Liver (tissue), 8 donors: ENCODE measurements at regions not wholly inside any gene's neighbourhood (a gene's known extent, or its start where the extent isn't known, plus 50 kb on each side); places are given as distances from the start of the nearest gene placed in this dataset.

ENCODE experiments used
- DNase-seq: peaks from one replicate; pipeline ENCODE4 v3.0.0-alpha.2; 2017; ENCODE audit warnings: low spot score
- H3K27ac ChIP-seq, 2 donors: one replicate each; pipeline ENCODE4 v1.7.0; 2013; ENCODE audit warnings: inconsistent platforms in 2 of 2, low read length in 2 of 2, control low read depth in 1 of 2, low read depth in 1 of 2, mild to moderate bottlenecking in 1 of 2
- H3K27me3 ChIP-seq, 4 donors: one replicate each; pipeline versions ENCODE4 v1.6.1 to v1.7.0; 2013; ENCODE audit warnings: low read length in 3 of 4, inconsistent platforms in 1 of 4, mild to moderate bottlenecking in 1 of 4, moderate library complexity in 1 of 4; ENCODE audit not compliant: control insufficient read depth in 4 of 4, insufficient read depth in 4 of 4
- H3K36me3 ChIP-seq, 4 donors: one replicate each; pipeline versions ENCODE4 v1.6.1 to v1.7.0; 2013; ENCODE audit warnings: low read length in 3 of 4, mild to moderate bottlenecking in 3 of 4, low read depth in 1 of 4, moderate library complexity in 1 of 4; ENCODE audit not compliant: control insufficient read depth in 4 of 4, insufficient read depth in 3 of 4
- H3K4me1 ChIP-seq, 4 donors: one replicate each; pipeline versions ENCODE4 v1.6.1 to v1.7.0; 2013; ENCODE audit warnings: low read length in 3 of 4, mild to moderate bottlenecking in 3 of 4, moderate library complexity in 1 of 4; ENCODE audit not compliant: control insufficient read depth in 4 of 4, insufficient read depth in 4 of 4
- H3K4me3 ChIP-seq, 3 donors: one replicate each; pipeline versions ENCODE4 v1.6.1 to v1.7.0; 2013; ENCODE audit warnings: low read length in 3 of 3, control low read depth in 1 of 3, low read depth in 1 of 3, mild to moderate bottlenecking in 1 of 3
- H3K9ac ChIP-seq, 2 donors: one replicate each; pipeline ENCODE4 v1.7.0; 2013; ENCODE audit warnings: low read length in 2 of 2, mild to moderate bottlenecking in 2 of 2, moderate library complexity in 2 of 2, control low read depth in 1 of 2, low read depth in 1 of 2
- H3K9me3 ChIP-seq, 4 donors: one replicate each; pipeline versions ENCODE4 v1.6.1 to v1.7.0; 2013; ENCODE audit warnings: low read length in 3 of 4; ENCODE audit not compliant: control insufficient read depth in 4 of 4
- ATF3 ChIP-seq: IDR thresholded peaks from 2 replicates; pipeline ENCODE4 v1.6.1; 2016; ENCODE audit warnings: antibody characterized with exemption
- CTCF ChIP-seq: fragments of 150-350 bp; IDR thresholded peaks from 2 replicates; pipeline ENCODE4 v1.5.1; 2017; ENCODE audit warnings: improper control_type of control experiment, low read depth, low read length; ENCODE audit not compliant: missing input control
- EGR1 ChIP-seq, 2 donors: IDR thresholded peaks; 2 replicates each; pipeline ENCODE4 v1.6.1; 2016 to 2018; ENCODE audit warnings: antibody characterized with exemption in 2 of 2, low read depth in 2 of 2
- FOXA1 ChIP-seq: IDR thresholded peaks from 2 replicates; pipeline ENCODE4 v1.6.1; 2016; ENCODE audit warnings: antibody characterized with exemption
- FOXA2 ChIP-seq: IDR thresholded peaks from 2 replicates; pipeline ENCODE4 v1.6.1; 2016; ENCODE audit warnings: antibody characterized with exemption
- GABPA ChIP-seq, 2 donors: IDR thresholded peaks in 1 of 2; conservative IDR thresholded peaks in 1 of 2; 2 replicates each; pipeline ENCODE4 v1.6.1; 2016; ENCODE audit warnings: antibody characterized with exemption in 2 of 2, mild to moderate bottlenecking in 1 of 2, moderate library complexity in 1 of 2
- HNF4A ChIP-seq, 2 donors: conservative IDR thresholded peaks; 2 replicates each; pipeline ENCODE4 v1.6.1; 2016; ENCODE audit warnings: antibody characterized with exemption in 2 of 2, mild to moderate bottlenecking in 2 of 2
- HNF4G ChIP-seq: IDR thresholded peaks from 2 replicates; pipeline ENCODE4 v1.6.1; 2016; ENCODE audit warnings: antibody characterized with exemption
- JUND ChIP-seq, 2 donors: IDR thresholded peaks; 2 replicates each; pipeline ENCODE4 v1.6.1; 2016; ENCODE audit warnings: antibody characterized with exemption in 2 of 2
- MAX ChIP-seq: IDR thresholded peaks from 2 replicates; pipeline ENCODE4 v1.6.1; 2016; ENCODE audit warnings: antibody characterized with exemption
- NR2F2 ChIP-seq: IDR thresholded peaks from 2 replicates; pipeline ENCODE4 v1.6.1; 2016; ENCODE audit warnings: antibody characterized with exemption
- RAD21 ChIP-seq, 2 donors: IDR thresholded peaks; 2 replicates each; pipeline ENCODE4 v1.6.1; 2016; ENCODE audit warnings: antibody characterized with exemption in 2 of 2, mild to moderate bottlenecking in 2 of 2
- REST ChIP-seq: IDR thresholded peaks from 2 replicates; pipeline ENCODE4 v1.6.1; 2016; ENCODE audit warnings: antibody characterized with exemption, mild to moderate bottlenecking
- RXRA ChIP-seq, 2 donors: IDR thresholded peaks; 2 replicates each; pipeline ENCODE4 v1.6.1; 2017 to 2018; ENCODE audit warnings: antibody characterized with exemption in 2 of 2, mild to moderate bottlenecking in 1 of 2
- SP1 ChIP-seq: IDR thresholded peaks from 2 replicates; pipeline ENCODE4 v1.6.1; 2018; ENCODE audit warnings: antibody characterized with exemption, mild to moderate bottlenecking
- TAF1 ChIP-seq: conservative IDR thresholded peaks from 2 replicates; pipeline ENCODE4 v1.6.1; 2016; ENCODE audit warnings: antibody characterized with exemption, mild to moderate bottlenecking
- YY1 ChIP-seq: IDR thresholded peaks from 2 replicates; pipeline ENCODE4 v1.6.1; 2016; ENCODE audit warnings: antibody characterized with exemption, mild to moderate bottlenecking
- ZBTB33 ChIP-seq: IDR thresholded peaks from 2 replicates; pipeline ENCODE4 v1.6.1; 2016; ENCODE audit warnings: antibody characterized with exemption
- WGBS: extraction: QIAGEN DNeasy Blood & Tissue Kit; methylation state at CpG from one replicate; pipeline ENCODE4 v1.1.7; 2013; 5-methylcytosine and 5-hydroxymethylcytosine counted together
- donor health status: healthy.
- donor health status: healthy.
- donor health status: healthy.
- donor health status: healthy.
- donor health status: healthy.

- Histone ChIP-seq H3K4me3 (no peak overlapping the region), H3K9ac (no peak overlapping the region), H3K9me3 (no peaks in the 10 kb centered on the region), H3K4me1 (no peaks in the 10 kb centered on the region), H3K27ac (no peak overlapping the region), H3K27me3 (no peaks in the 10 kb centered on the region), H3K36me3 (no peaks in the 10 kb centered on the region)
- no peak for DNase-seq
- TF ChIP-seq MAX, result no peak
- TF ChIP-seq REST, result no peak
- TF ChIP-seq SP1, result no peak
- TF ChIP-seq NR2F2, result no peak
- no peak for TF ChIP-seq RXRA (IDR thresholded peaks at IDR 0.05)
- WGBS, result 74% methylated on average over 4 of the region's 4 CpGs
Measured at GRCh38 chrX:143429811-143430210, 87.5 kb downstream of the SPANXN3 start.

- H3K9me3 ChIP-seq, result no peaks in the 10 kb centered on the region
- no peaks in the 10 kb centered on the region for H3K4me1 ChIP-seq
- H3K4me3 ChIP-seq, result no peak overlapping the region
- H3K27me3 ChIP-seq, result no peaks in the 10 kb centered on the region
- H3K27ac ChIP-seq, result no peak overlapping the region
- no peak overlapping the region for H3K9ac ChIP-seq
- no peaks in the 10 kb centered on the region for H3K36me3 ChIP-seq
- TF ChIP-seq ZBTB33 (no peak), JUND (IDR thresholded peaks at IDR 0.05) (no peak), FOXA1 (no peak), EGR1 (IDR thresholded peaks at IDR 0.05; ENCODE audit: low read depth in 2 of 2) (no peak), RAD21 (IDR thresholded peaks at IDR 0.05) (no peak), MAX (no peak), REST (no peak), ATF3 (no peak), YY1 (no peak), FOXA2 (no peak), TAF1 (no peak), GABPA (IDR thresholded peaks at IDR 0.05 in 1 of 2, conservative IDR thresholded peaks at IDR 0.05 in 1 of 2) (no peak), RXRA (IDR thresholded peaks at IDR 0.05) (no peak), CTCF (no peak), HNF4A (conservative IDR thresholded peaks at IDR 0.05) (no peak), NR2F2 (no peak), HNF4G (no peak)
- DNase-seq, result no peak
- 85% methylated on average over 5 of the region's 5 CpGs for WGBS
Measured at GRCh38 chrX:143429131-143429530, 88.1 kb downstream of the SPANXN3 start.
